Keratinocyte (primary cell): ENCODE measurements at regions not wholly inside any gene's neighbourhood (a gene's known extent, or its start where the extent isn't known, plus 50 kb on each side); places are given as distances from the start of the nearest gene placed in this dataset.

Source experiments
- DNase-seq: peaks from one replicate; pipeline ENCODE4 v3.0.0-alpha.2; 2011; ENCODE audit warnings: low read depth, missing footprints, low spot score
- FAIRE-seq: peaks from 2 replicates; lab custom pipeline; 2011; peaks lifted over from hg19 to GRCh38; lab: Jason Lieb, UNC
- H2AFZ ChIP-seq: 2 replicates; pipeline ENCODE4 v1.6.0; 2012; ENCODE audit warnings: low read length, control low read depth, inconsistent platforms; ENCODE audit not compliant: control insufficient read depth
- H3K27ac ChIP-seq: 2 replicates; pipeline ENCODE4 v1.5.1; 2011; ENCODE audit warnings: low read length; ENCODE audit not compliant: control insufficient read depth, insufficient read depth
- H3K27me3 ChIP-seq: 3 replicates; pipeline ENCODE4 v1.6.0; 2011; ENCODE audit warnings: low read length; ENCODE audit not compliant: control insufficient read depth, insufficient read depth; ENCODE audit errors: extremely low read depth
- H3K36me3 ChIP-seq, 2 experiments: 2 replicates in 1 of 2; 3 replicates in 1 of 2; pipeline ENCODE4 v1.5.1; 2011; ENCODE audit warnings: low read length in 2 of 2, mild to moderate bottlenecking in 1 of 2; ENCODE audit not compliant: control insufficient read depth in 2 of 2, insufficient read depth in 2 of 2; ENCODE audit errors: extremely low read depth in 1 of 2
- H3K4me1 ChIP-seq: 3 replicates; pipeline ENCODE4 v1.5.1; 2011; ENCODE audit warnings: low read length; ENCODE audit not compliant: control insufficient read depth, insufficient read depth; ENCODE audit errors: extremely low read depth
- H3K4me2 ChIP-seq: 3 replicates; pipeline ENCODE4 v1.6.0; 2011; ENCODE audit warnings: low read depth, low read length; ENCODE audit not compliant: control insufficient read depth, insufficient read depth; ENCODE audit errors: extremely low read depth
- H3K4me3 ChIP-seq, 3 experiments: fragments of 200-600 bp in 1 of 3; sonication (generic) in 1 of 3; 2 replicates in 2 of 3; 3 replicates in 1 of 3; pipeline ENCODE4 v1.5.1; 2011 to 2016; ENCODE audit warnings: low read length in 3 of 3, mild to moderate bottlenecking in 3 of 3, control low read depth in 2 of 3, inconsistent platforms in 1 of 3, low read depth in 1 of 3, mixed read lengths in 1 of 3, mixed run types in 1 of 3, moderate library complexity in 1 of 3; ENCODE audit not compliant: control insufficient read depth in 2 of 3, insufficient read depth in 2 of 3; ENCODE audit errors: extremely low read depth in 1 of 3
- H3K79me2 ChIP-seq: 2 replicates; pipeline ENCODE4 v1.6.0; 2012; ENCODE audit warnings: low read length; ENCODE audit not compliant: control insufficient read depth, insufficient read depth
- H3K9ac ChIP-seq: 3 replicates; pipeline ENCODE4 v1.6.0; 2011; ENCODE audit warnings: low read length; ENCODE audit not compliant: control insufficient read depth, insufficient read depth; ENCODE audit errors: extremely low read depth
- H3K9me1 ChIP-seq: 3 replicates; pipeline ENCODE4 v1.6.0; 2011; ENCODE audit warnings: low read length; ENCODE audit not compliant: control insufficient read depth, insufficient read depth; ENCODE audit errors: extremely low read depth
- H3K9me3 ChIP-seq: 2 replicates; pipeline ENCODE4 v1.5.1; 2012; ENCODE audit warnings: low read depth, low read length; ENCODE audit not compliant: control insufficient read depth
- H4K20me1 ChIP-seq: 3 replicates; pipeline ENCODE4 v1.6.0; 2011; ENCODE audit warnings: low read length; ENCODE audit not compliant: control insufficient read depth, insufficient read depth; ENCODE audit errors: extremely low read depth
- CTCF ChIP-seq, 3 experiments: IDR thresholded peaks in 1 of 3; conservative IDR thresholded peaks in 1 of 3; optimal IDR thresholded peaks in 1 of 3; 2 replicates in 2 of 3; 3 replicates in 1 of 3; pipeline versions ENCODE3 to v1.5.1; 2011; ENCODE audit warnings: low read length in 3 of 3, mild to moderate bottlenecking in 3 of 3, moderate library complexity in 2 of 3, control low read depth in 1 of 3, inconsistent platforms in 1 of 3; ENCODE audit not compliant: insufficient read depth in 2 of 3; ENCODE audit errors: extremely low read depth in 1 of 3
- EZH2 ChIP-seq: IDR thresholded peaks from one replicate; pipeline ENCODE4 v1.6.1; 2012; ENCODE audit warnings: inconsistent platforms, mild to moderate bottlenecking, low read length, moderate library complexity
- dilution Hi-C: fragments of 300-500 bp; cut with MboI; formaldehyde crosslinking; loops from one replicate; pipeline ENCODE4 v1.7.0; 2020; ENCODE audit warnings: low sequenced_read_pairs; ENCODE audit not compliant: extremely low pct_ligation_motif_present

DNA sequence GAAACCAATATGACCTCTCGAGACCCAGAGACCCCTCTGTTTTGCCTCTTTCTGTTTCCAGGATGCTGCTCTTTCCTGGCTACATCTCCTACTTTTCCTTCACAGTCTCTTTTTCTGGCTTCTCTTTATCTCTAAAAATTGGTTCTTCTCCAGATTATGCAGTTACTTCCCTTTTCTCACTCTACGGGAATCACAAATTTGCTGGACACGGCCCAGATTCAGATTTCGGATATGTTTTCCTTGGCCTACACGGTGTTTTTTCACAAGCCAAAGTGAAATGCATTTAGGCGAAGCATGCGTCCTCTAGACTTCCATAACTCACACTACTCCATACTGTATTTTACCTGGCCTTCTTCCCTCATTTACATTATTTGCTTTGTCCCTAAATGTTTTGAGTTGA lies 214.7 kb upstream of the MIR17HG start:
- TF ChIP-seq EZH2 (no peak), CTCF (optimal IDR thresholded peaks at IDR 0.05 in 1 of 3, IDR thresholded peaks at IDR 0.05 in 1 of 3, conservative IDR thresholded peaks at IDR 0.05 in 1 of 3; ENCODE audit: extremely low read depth in 1 of 3, insufficient read depth in 2 of 3, low read length in 3 of 3) (no peak)
- DNase-seq (no peak), FAIRE-seq (no peak)
- H3K27me3 ChIP-seq, result no peaks in the 10 kb centered on the region
- no peaks in the 10 kb centered on the region for H3K9me1 ChIP-seq
- dilution Hi-C loops, result no loop called here
- no peaks in the 10 kb centered on the region for H3K4me1 ChIP-seq
- H3K27ac ChIP-seq, result no peak overlapping the region
- H4K20me1 ChIP-seq, result no peaks in the 10 kb centered on the region
- H3K4me2 ChIP-seq, result no peak overlapping the region
- no peak overlapping the region for H3K9ac ChIP-seq
- H2AFZ ChIP-seq, result no peak overlapping the region
- H3K79me2 ChIP-seq, result no peaks in the 10 kb centered on the region
- no peaks in the 10 kb centered on the region for H3K36me3 ChIP-seq
- H3K4me3 ChIP-seq, result no peak overlapping the region
- no peaks in the 10 kb centered on the region for H3K9me3 ChIP-seq

GRCh38 chr13:91133941-91134802 lies 213.3 kb upstream of the MIR17HG start:
- no peak overlapping the region for H3K9ac ChIP-seq
- H3K9me3 ChIP-seq, result no peaks in the 10 kb centered on the region
- no peak overlapping the region for H3K27ac ChIP-seq
- no peak overlapping the region for H2AFZ ChIP-seq
- H3K27me3 ChIP-seq, result no peaks in the 10 kb centered on the region
- no peak overlapping the region for H3K4me2 ChIP-seq
- no peaks in the 10 kb centered on the region for H3K9me1 ChIP-seq
- no peaks in the 10 kb centered on the region for H3K4me1 ChIP-seq
- dilution Hi-C loops, result no loop called here
- no peaks in the 10 kb centered on the region for H4K20me1 ChIP-seq
- H3K79me2 ChIP-seq, result no peaks in the 10 kb centered on the region
- TF ChIP-seq EZH2 (no peak), CTCF (optimal IDR thresholded peaks at IDR 0.05 in 1 of 3, IDR thresholded peaks at IDR 0.05 in 1 of 3, conservative IDR thresholded peaks at IDR 0.05 in 1 of 3; ENCODE audit: extremely low read depth in 1 of 3, insufficient read depth in 2 of 3, low read length in 3 of 3) (peak; percentile 65 to 76 (median 68))
- FAIRE-seq, result no peak
- DNase-seq, result peak; percentile 36
- no peak overlapping the region for H3K4me3 ChIP-seq
- no peaks in the 10 kb centered on the region for H3K36me3 ChIP-seq
